Nucleus accumbens (tissue), 56 donors: ENCODE measurements at regions not wholly inside any gene's neighbourhood (a gene's known extent, or its start where the extent isn't known, plus 50 kb on each side); places are given as distances from the start of the nearest gene placed in this dataset.
"Not testable (repeated sequence)": the region's sequence is repeated elsewhere in the genome, so short reads cannot be mapped to it uniquely, and the experiment has no call there.

ENCODE experiments used
- DNase-seq, 56 donors: peaks; one replicate each; lab custom pipeline; 2025; lab: John Stamatoyannopoulos, UW

DNA sequence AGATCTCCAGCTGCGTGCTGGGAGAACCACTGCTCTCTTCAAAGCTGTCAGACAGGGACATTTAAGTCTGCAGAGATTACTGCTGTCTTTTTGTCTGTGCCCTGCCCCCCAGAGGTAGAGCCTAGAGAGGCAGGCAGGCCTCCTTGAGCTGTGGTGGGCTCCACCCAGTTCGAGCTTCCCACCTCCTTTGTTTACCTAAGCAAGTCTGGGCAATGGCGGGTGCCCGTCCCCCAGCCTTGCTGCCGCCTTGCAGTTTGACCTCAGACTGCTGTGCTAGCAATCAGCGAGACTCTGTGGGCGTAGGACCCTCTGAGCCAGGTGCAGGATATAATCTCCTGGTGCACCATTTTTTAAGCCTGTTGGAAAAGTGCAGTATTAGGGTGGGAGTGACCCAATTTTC is 128.6 kb downstream of the ACTR3 start:
- not testable (repeated sequence) for DNase-seq

DNA sequence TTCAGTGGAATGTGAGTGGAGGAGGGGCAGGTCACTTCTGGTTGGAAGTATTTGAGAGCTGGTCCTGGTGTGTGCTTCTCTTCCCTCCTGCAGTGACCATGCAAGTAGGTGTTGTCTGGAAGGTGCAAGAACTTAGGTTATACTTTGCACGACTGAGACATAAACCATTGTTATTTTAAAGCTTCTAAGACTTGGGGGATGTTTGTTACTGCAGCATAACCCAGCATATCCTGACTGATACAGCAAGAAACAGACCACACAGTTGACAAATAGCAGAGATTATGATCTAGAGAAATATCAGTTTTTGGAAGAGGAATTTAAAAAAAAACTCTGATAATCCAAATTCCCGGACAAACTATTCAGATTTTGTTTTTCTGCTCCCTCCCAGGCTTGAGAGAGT is 130.8 kb downstream of the ACTR3 start:
- no peak for DNase-seq

DNA sequence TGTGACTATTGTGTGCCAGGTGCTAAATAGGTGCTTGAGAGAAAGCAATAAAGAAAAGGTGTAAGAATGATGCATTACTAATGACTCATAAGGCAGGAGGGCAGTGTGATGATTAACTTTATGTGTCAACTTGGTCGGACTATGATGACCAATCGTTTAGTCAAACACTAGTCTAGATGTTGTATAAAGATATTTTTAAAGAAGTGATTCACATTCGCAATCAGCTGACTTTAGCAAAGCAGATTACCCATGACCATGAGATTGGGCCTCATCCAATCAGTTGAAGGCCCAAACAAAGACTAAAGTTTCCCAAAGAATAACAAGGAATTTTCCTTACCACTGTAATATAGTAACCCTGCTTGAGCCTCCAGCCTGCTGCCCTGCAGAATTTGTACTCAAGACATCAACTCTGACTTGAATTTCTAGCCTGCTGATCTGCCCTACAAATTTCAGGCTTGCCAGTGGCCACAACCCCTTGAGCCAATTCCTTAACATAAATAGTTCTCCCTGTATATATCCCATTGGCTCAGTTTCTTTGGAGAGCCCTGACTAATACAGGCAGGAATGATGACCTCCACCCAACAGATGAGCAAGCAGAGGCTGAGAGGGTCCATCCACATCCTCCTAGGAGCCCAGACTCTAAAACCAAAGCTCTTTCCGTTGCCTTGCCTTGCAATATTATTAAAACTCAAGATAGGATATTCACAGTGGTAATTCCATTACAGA is 132.6 kb downstream of the ACTR3 start:
- no peak for DNase-seq

DNA sequence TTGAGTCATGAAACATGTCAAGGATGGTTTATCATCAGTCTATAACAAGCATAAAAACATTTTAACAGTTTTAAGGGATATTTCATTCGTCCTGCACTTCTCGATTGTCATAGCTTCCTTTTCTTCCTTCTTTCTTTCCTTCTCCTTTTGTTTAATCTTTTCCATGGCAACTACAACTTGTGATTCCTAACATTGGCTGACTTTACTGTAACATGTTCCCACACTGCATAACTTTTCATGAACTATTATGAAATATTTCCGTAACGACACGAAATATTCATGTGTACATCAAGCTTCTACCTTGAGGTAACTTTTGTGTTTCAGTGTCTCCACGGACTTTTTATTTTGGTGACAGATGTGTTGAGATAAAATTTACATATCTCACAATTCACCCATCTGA is 134.4 kb downstream of the ACTR3 start:
- DNase-seq: no peak

DNA sequence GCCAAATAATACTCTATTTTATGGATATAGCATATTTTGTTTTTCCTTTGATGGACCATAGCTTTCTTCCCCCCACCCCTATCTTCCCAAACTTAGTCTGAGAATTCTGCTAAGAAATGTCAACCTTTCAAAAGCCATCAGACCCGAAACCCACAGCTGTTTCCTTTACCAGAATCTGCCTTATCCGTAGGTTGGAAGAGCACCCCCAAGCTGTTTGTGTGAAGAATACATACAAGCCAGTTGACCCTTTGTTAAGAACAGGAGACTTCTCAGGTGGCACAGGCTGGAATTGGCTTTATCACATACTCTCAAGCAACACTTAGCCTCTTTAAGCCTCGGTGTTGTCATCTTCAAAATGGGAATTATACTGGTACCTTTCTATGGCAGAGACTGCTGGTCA is 135.1 kb downstream of the ACTR3 start:
- no peak for DNase-seq

DNA sequence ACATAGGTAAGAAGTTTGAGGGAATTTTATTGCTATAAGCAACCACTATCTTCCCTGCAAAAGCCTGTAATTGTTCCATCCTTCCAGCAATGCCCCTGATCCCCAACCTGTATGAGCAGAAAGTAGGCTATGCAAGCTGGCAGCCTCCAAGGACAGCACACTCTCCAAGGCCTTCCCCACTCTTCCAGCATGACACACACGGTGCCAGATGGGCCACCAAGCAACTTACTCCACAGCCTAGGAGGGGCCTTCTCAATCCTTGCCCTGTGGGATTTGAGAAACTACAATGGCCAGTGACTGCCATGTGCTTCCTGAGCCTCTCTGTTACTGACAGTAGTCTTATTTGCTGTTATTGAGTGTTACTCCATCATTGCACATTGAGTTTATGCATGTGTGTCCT is 137.5 kb downstream of the ACTR3 start:
- no peak for DNase-seq

DNA sequence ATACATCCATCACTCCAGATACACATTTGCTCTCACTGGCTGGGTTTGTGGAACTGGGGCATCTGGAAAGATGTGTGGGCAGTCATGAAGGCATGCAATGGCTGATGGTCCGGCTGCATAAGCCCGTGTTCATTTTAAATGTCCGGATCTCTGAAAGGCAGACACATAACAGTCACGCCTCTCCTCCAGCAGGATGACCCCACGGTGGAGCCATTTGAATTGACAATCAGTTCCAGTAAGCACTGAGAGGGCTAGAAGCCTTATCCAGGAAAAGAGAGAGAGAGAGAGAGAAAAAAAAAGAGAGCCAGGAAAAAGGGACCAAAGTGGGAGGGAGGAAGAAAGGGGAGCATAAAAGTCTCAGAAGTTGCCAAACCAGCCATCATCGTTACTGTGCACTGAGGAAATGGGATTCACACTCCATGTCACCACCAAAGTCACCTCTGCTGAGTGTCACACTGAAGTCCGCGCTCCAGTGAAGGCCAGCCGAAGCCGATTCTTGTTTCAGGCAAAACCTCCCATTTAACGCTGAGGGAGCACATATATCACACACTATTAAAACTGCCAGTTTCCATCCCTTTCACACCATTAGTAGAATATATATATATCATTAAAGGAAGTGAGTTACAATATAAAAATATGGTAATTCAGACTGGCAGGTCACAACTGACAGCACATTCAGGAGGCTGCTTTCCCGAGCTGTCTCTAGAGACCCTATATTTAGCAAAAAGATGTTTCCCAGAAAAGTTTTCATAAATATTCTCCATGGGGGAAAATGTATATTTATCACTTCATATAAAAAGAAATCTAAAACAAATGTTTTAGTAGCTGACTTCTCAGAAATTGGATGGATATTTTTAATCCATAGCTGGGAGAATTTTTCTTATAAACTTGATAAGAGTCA is 142.0 kb downstream of the ACTR3 start:
- no peak for DNase-seq

DNA sequence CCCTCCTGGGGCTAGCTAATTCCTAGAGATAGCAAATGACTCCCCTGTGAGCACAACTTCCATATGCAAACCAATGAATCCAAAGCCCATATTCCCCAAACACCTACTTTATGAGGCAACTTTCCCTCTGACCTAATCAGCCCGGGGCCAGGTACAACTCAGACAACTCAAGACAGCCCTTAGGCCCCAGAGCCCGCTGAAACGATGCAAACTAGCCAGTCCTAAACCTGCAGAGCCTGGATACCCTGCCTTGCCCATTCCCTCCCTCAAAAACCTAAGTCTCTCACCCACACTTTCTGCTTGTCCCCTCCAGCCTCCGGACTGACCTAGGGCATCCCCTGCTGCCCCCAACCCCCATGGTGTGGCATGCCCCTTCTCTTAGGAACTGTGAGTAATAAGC is 142.8 kb downstream of the ACTR3 start:
- DNase-seq: no peak

DNA sequence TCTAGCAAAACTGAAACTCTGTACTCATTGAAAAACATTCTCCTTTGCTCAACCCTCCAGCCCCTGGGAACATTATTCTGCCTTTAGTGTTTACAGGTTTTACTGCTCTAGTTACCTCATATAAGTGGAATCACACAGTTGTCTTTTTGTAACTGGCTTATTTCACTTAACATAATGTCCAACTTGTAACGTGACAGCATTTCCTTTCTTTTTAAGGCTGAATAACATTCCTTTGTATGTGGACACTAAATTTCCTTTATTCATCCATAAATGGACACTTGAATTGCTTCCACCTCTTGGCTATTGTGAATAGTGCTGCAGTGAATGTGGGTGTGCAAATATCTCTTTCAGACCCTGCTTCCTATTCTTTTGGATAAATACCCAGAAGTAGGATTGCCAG is 144.9 kb downstream of the ACTR3 start:
- no peak for DNase-seq

DNA sequence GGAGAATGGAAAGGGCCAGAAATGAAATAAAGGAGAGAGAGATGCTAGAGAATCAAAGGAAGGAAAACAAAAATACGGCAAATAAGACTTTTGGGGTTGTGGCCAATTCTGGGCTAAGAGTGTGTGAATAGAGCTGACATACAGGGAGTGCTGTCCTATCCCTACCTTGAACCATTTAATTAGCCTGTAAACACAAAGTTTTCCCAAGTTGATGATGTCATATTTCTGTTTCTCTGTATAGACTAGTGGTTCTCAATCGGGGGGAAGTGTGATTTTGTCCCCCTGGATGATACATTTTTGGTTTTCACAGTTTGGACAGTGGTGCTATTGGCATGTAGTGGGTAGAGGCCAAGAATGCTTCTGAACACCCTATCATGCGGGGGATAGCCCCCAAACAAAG is 148.8 kb downstream of the ACTR3 start:
- DNase-seq: no peak

DNA sequence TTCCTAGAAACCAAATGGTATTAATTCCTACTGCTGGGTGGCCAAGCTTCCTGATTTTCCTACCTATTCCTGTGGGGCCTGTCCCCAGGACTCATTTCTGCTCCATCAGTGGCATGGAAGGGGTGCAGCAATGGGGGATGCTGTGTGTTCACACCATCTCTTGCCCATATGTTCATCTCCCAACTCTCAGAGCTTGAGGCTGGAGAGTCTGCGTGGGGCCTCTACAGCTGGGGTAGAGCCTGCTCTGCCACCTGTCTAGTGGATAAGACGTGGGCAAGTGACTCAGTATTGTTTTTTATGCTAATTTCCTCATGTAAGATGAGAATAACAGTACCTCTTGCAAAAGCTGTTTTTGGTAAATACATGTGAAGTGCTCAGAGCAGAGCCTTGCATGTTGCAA is 149.8 kb downstream of the ACTR3 start:
- DNase-seq: no peak

DNA sequence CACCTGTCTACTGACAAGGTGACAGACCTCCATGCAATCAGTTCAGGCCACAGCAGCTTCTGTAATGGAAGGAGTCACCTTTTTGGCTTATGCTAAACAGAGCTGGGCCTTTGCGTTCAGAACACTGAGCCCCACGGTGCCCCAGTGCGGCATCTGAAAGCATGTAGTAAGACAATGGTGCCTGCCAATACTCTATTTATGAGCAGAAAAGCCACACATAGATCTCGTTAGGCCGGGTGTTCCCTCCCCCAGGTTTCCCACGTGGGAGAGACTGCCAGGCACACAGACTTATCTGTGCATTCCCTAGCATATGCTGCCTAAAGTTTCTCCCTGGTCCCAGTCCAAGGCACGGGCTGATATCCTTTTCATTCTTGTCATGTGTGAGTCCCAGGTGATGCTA is 150.9 kb downstream of the ACTR3 start:
- peak in 1 of 56 donors; percentile 4 for DNase-seq

DNA sequence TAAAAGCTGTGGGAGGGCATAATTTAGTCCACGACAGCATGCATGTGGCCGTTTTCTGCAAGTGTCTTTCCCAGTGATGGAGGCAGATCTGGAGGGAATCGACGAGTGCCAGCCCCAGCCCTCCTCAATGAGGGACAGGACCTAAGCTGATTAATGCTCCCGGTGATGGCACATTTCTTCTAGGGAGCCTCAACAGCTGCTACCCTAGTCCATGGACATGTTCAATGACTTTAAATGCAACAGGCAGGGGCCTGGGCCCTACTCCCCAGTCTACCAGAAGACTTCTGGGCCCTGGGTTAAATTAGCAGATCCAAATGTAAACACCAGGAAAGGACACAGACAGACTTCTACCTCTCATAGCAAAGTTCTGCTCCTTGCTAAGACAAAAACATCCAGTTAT is 155.1 kb downstream of the ACTR3 start:
- DNase-seq: no peak

DNA sequence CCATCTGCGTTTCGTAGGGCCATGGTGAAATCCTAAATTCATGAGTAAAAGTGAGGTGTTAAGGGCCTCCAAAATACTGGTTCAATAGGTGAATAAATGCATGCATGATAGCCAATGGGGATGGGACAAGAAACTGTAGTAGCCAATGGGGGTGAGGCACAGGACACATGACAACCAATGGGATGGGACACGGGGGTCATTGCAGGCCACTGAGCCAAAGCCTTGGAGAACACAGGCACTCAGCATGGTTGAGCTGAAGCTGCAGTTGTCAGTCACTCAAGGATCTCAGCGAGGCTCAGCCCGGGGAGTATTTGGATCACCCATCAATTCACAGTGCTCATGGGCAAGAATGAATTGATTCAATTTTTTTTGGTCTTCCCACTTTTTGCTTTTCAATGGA is 156.5 kb downstream of the ACTR3 start:
- DNase-seq: no peak

DNA sequence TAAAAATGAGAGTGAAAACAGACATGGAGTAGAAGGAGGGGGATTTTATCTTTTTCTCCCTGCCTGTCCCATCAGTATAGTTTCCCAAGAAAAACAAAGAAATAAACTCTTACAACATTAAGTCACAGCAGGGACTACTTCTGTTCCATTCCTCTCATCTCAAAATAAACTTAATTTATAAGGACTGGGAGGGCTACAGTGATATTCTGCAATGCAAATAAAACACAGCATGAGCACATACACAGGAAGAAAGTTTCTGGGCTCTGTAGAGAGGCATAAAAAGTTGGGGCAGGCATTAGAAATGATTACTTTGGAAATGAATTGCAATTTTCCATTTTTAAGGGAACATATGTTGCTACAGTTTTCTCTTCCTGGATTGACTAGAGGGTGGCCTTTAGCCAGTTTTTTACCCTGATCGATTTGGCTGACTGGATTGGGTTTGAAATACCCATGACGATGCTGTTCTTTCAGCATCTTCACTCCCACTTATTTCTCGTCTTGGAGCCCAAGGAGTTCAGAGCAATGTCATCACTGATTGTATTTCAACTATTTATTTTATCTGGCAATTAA is 157.1 kb downstream of the ACTR3 start:
- no peak for DNase-seq

DNA sequence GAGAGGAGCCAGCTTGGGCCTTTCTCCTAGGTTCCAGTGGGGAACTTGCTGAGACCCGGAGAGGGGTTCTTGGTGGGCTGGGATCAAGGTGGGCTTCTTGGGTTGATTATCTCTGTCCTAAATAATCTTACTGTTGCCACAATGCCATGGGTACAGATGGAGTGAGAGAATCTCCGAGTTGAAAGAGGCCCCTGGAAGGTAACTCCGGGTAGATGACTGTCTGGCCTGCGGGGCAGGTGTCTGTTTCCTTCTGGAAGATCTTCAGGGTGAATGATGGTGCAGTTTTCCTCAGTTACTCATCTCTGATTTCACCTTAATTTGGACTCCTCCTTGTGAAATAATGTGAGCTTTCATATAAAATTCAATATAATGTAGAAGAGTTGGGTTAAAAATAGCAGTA is 159.4 kb downstream of the ACTR3 start:
- no peak for DNase-seq

DNA sequence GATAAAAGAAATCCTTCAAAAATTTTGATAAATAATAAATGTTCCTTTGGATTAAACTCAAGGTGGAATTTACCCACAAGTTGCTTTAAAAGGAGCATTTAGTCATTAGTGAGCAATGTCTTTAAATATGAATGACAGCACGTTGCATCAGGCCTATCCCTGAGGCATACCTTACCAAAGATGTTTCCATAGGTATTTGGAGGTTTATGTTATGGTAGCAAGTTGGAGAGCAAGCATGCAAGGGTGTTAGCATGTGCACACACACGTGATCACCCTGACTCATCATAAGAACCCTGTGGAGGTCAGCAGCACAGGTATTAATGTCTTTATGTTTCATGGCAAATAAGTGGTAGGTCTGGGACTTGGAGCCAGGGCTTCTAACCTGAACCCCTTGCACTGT is 159.9 kb downstream of the ACTR3 start:
- no peak for DNase-seq

DNA sequence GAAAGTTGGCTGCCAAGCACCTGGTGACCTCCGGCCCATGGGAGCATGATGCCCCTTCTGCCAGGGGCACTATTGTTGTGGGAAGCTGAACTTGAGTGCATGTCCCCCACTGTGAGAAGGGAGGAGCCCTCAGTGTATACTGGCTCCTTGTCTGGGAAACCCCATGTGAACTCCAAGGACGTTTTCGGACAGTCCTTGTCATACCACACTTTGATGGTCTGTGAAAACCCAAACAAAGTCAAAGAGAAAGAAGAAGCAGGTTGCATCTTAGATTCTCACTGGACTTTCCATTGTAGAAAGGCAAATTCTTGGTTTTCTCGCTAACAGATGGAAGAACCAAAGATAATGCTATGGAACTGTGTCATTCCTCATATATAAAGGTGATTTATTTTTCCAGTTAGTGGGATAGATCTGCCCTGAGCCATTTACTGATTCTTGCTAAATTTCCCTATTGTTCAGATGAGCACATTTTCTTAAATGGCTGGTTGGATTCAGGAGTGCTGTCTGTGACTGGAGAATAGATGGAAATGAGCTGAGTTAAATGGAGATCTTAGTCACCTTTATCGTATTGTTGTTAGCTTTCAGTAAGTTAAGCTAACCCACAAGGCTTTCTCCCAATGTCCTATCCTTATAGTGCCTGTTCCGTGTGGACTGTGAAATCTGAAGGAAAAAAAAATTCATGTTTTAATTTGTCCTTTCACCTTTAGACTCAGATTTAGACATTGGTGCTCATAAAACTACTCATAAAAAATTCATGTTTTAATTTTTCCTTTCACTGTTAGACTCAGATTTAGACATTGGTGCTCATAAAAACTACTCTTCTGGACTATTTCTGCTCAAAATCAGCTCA is 166.6 kb downstream of the ACTR3 start:
- no peak for DNase-seq

DNA sequence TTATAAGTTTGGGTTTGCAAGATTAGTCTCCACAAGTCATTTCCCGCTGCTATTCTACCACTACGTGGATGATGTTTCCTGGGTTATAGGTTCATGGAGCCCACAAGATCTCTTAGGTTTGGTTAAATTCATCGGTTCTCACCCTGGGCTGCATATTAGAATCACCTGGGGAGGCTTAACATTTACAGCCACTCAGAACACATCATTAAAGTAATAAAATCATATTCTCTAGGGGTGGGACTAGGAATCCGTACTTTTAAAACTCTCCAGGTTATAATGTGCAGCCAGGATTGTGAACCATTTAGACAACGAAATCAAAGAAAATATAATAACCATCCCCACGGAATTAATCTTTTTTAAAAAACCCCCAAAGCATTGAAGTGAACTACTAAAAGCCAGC is 167.7 kb downstream of the ACTR3 start:
- no peak for DNase-seq

DNA sequence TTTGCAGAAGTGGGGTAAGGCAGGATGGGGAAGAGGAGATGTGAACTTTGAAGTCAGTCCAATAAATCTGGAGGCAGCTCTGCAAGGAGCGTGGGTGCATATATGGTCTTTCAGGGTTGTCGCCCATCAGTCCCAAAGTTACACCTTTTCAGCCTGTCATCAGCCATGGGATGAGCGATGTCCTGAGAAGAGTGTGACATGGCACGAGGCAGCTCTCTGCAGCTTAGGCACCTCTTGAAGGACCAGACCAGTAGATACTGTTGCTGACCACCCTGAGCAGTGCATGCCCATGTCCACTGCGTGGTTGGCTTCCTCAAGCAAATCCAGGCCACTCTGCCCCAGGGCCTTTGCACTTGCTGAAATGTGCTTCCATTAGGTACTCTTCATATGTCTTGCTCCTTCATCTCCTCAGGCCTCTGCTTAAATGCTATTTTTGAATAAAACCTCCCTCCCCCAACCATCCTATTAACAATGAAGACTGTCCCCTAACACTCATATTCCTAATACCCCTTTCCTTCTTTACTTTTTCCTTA is 171.7 kb downstream of the ACTR3 start:
- DNase-seq: no peak

DNA sequence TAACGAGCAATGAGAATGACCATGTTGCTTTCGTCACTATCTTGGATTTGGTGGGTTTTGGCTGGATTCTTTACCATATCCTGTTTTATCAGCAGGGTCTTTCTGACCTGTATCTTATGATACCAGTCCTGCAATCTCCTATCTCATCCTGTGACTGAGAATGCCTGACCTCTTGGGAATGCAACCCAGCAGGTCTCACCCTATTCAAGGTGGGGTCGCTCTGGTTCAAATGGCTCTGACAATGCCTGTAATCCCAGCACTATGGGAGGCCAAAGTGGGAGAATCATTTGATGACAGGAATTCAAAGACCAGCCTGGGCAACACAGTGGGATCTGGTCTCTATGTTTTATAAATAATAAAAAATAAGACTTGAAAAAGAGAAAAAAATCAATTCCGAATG is 173.5 kb downstream of the ACTR3 start:
- no peak for DNase-seq
